Activated CD8-positive, alpha-beta T cell treated with anti-CD3 and anti-CD28 coated beads for 36 hours (primary cell): ENCODE measurements at regions not wholly inside any gene's neighbourhood (a gene's known extent, or its start where the extent isn't known, plus 50 kb on each side); places are given as distances from the start of the nearest gene placed in this dataset.

ENCODE experiments used
- ATAC-seq: fragments of 200-7000 bp; cut with Tn5 transposase; one replicate; pipeline ENCODE4 v1.10.0; 2021; ENCODE audit warnings: mild to moderate bottlenecking, moderate library complexity
- CTCF ChIA-PET: fragments of 350-600 bp; sonication (Branson Sonifier 250); formaldehyde crosslinking; loops from one replicate; lab custom pipeline; 2021; ENCODE audit warnings: antibody characterized with exemption; lab: Charles Lee
- POLR2A ChIA-PET: fragments of 350-600 bp; sonication (Branson Sonifier 250); formaldehyde crosslinking; loops from one replicate; lab custom pipeline; 2021; ENCODE audit warnings: antibody characterized with exemption; lab: Charles Lee
- DNase-seq: peaks from one replicate; pipeline ENCODE4 v3.0.0-alpha.2; 2020
- H3K27ac Mint-ChIP-seq: one replicate; pipeline ENCODE4 v1.8.0; 2021; ENCODE audit warnings: mild to moderate bottlenecking, mixed read lengths
- H3K27me3 Mint-ChIP-seq: one replicate; pipeline ENCODE4 v1.8.0; 2021; ENCODE audit warnings: mixed read lengths
- H3K36me3 Mint-ChIP-seq: one replicate; pipeline ENCODE4 v1.8.0; 2021; ENCODE audit warnings: low read depth, mixed read lengths
- H3K4me1 Mint-ChIP-seq: one replicate; pipeline ENCODE4 v1.8.0; 2021; ENCODE audit warnings: low read depth, mixed read lengths
- H3K4me3 Mint-ChIP-seq: one replicate; pipeline ENCODE4 v1.8.0; 2021; ENCODE audit warnings: mild to moderate bottlenecking, moderate library complexity, mixed read lengths
- H3K9me3 Mint-ChIP-seq: one replicate; pipeline ENCODE4 v1.8.0; 2021; ENCODE audit warnings: mixed read lengths
- CTCF ChIP-seq: fragments of 200-600 bp; IDR thresholded peaks from one replicate; pipeline ENCODE4 v1.8.0; 2022; ENCODE audit warnings: antibody characterized with exemption, mild to moderate bottlenecking
- intact Hi-C: fragments of 100-400 bp; cut with micrococcal nuclease; formaldehyde crosslinking; loops from one replicate; pipeline ENCODE4 v1.10.0; 2022

GRCh38 chr1:218034468-218034867 lies 250.6 kb upstream of the RRP15 start:
- Mint-ChIP-seq H3K4me3 (no peak overlapping the region), H3K27me3 (no peaks in the 10 kb centered on the region), H3K27ac (no peak overlapping the region), H3K9me3 (peaks cover 2% of the 10 kb centered on the region), H3K36me3 (no peaks in the 10 kb centered on the region), H3K4me1 (no peaks in the 10 kb centered on the region)
- DNase-seq (no peak), ATAC-seq (no peak)
- intact Hi-C loops: no loop called here
- no peak for TF ChIP-seq CTCF
- ChIA-PET POLR2A (no interaction called here), CTCF (no interaction called here)

GRCh38 chr1:218048828-218049420 lies 236.2 kb upstream of the RRP15 start:
- POLR2A ChIA-PET: no interaction called here
- no peak for ATAC-seq
- intact Hi-C loops: no loop called here
- CTCF ChIA-PET: no interaction called here
- no peaks in the 10 kb centered on the region for H3K27me3 Mint-ChIP-seq
- no peaks in the 10 kb centered on the region for H3K4me1 Mint-ChIP-seq
- H3K9me3 Mint-ChIP-seq: no peaks in the 10 kb centered on the region
- no peak overlapping the region for H3K4me3 Mint-ChIP-seq
- no peak for TF ChIP-seq CTCF
- no peaks in the 10 kb centered on the region for H3K36me3 Mint-ChIP-seq
- no peak overlapping the region for H3K27ac Mint-ChIP-seq
- no peak for DNase-seq

GRCh38 chr1:218049641-218050040 lies 235.5 kb upstream of the RRP15 start:
- Mint-ChIP-seq H3K9me3 (no peaks in the 10 kb centered on the region), H3K4me1 (no peaks in the 10 kb centered on the region), H3K4me3 (no peak overlapping the region), H3K27me3 (no peaks in the 10 kb centered on the region), H3K27ac (no peak overlapping the region), H3K36me3 (no peaks in the 10 kb centered on the region)
- ChIA-PET POLR2A (no interaction called here), CTCF (interaction anchor here (1.0 kb wide), 1 partner anchor 9 kb away, joined by 3 read pairs; no protein-coding TSS in a partner anchor)
- intact Hi-C loops: no loop called here
- no peak for ATAC-seq
- TF ChIP-seq CTCF: no peak
- DNase-seq: no peak

GRCh38 chr1:218058730-218059129 lies 226.4 kb upstream of the RRP15 start:
- no peak for ATAC-seq
- Mint-ChIP-seq H3K4me3 (no peak overlapping the region), H3K9me3 (no peaks in the 10 kb centered on the region), H3K36me3 (no peaks in the 10 kb centered on the region), H3K4me1 (no peaks in the 10 kb centered on the region), H3K27ac (no peak overlapping the region), H3K27me3 (no peaks in the 10 kb centered on the region)
- ChIA-PET CTCF (no interaction called here), POLR2A (no interaction called here)
- TF ChIP-seq CTCF: no peak
- DNase-seq: no peak
- intact Hi-C loops: no loop called here

- CTCF ChIA-PET: no interaction called here
- intact Hi-C loops: no loop called here
- no peaks in the 10 kb centered on the region for H3K27me3 Mint-ChIP-seq
Measured at GRCh38 chr1:218064426-218064825, 220.7 kb upstream of the RRP15 start.

More at GRCh38 chr1:218064426-218064825, 220.7 kb upstream of the RRP15 start:
- no peaks in the 10 kb centered on the region for H3K9me3 Mint-ChIP-seq
- H3K4me3 Mint-ChIP-seq: no peak overlapping the region
- DNase-seq (no peak), ATAC-seq (no peak)
- POLR2A ChIA-PET: no interaction called here
- H3K27ac Mint-ChIP-seq: no peak overlapping the region
- no peak for TF ChIP-seq CTCF
- no peaks in the 10 kb centered on the region for H3K4me1 Mint-ChIP-seq
- no peaks in the 10 kb centered on the region for H3K36me3 Mint-ChIP-seq
